GM12878 (cell line): ENCODE measurements at regions not wholly inside any gene's neighbourhood (a gene's known extent, or its start where the extent isn't known, plus 50 kb on each side); places are given as distances from the start of the nearest gene placed in this dataset.

Source experiments
- ATAC-seq: fragments of 200-7000 bp; cut with Tn5 transposase; 3 replicates; pipeline ENCODE4 v1.9.1; 2020; ENCODE audit warnings: mild to moderate bottlenecking, moderate library complexity
- BruUV-seq: library from RNA; stranded (reverse); fragments of 400-500 nt; replicated peaks from 2 replicates; lab custom pipeline; 2021; lab: Mats Ljungman, UMichigan
- CTCF ChIA-PET: fragments of 300-600 bp; sonication (Branson Sonifier 250); formaldehyde crosslinking; extraction: SDS; loops from one replicate; lab custom pipeline; 2021; ENCODE audit warnings: inconsistent platforms; lab: Yijun Ruan, JAX
- POLR2A ChIA-PET: fragments of 350-600 bp; formaldehyde crosslinking; extraction: SDS; loops from one replicate; lab custom pipeline; 2021; ENCODE audit warnings: inconsistent platforms; lab: Charles Lee
- RAD21 ChIA-PET: fragments of 300-600 bp; sonication (Branson Sonifier 250); formaldehyde crosslinking; loops from one replicate; lab custom pipeline; 2023; ENCODE audit warnings: antibody characterized with exemption; ENCODE audit not compliant: unreplicated experiment; lab: Charles Lee
- SMC1A ChIA-PET: fragments of 300-600 bp; sonication (Branson Sonifier 250); formaldehyde crosslinking; loops from one replicate; lab custom pipeline; 2023; ENCODE audit not compliant: unreplicated experiment, uncharacterized antibody; lab: Charles Lee
- DNase-seq: peaks from one replicate; pipeline ENCODE4 v3.0.0-alpha.2; 2011; ENCODE audit warnings: low read depth, low spot score
- FAIRE-seq: peaks from 3 replicates; lab custom pipeline; 2011; peaks lifted over from hg19 to GRCh38; lab: Jason Lieb, UNC
- H2AFZ ChIP-seq: 2 replicates; pipeline ENCODE4 v1.6.0; 2011; ENCODE audit warnings: low read depth, low read length, control low read depth; ENCODE audit not compliant: control insufficient read depth
- H3K27ac ChIP-seq: 2 replicates; pipeline ENCODE4 v1.5.1; 2011; ENCODE audit warnings: control low read depth; ENCODE audit not compliant: control insufficient read depth, insufficient read depth
- H3K27me3 ChIP-seq, 2 experiments: replicated peaks in 1 of 2; 2 replicates each; pipeline versions ENCODE4 v1.6.0 to v1.6.1; 2011; ENCODE audit warnings: low read length in 1 of 2; ENCODE audit not compliant: control insufficient read depth in 2 of 2, insufficient read depth in 2 of 2
- H3K36me3 ChIP-seq, 2 experiments: 2 replicates each; pipeline ENCODE4 v1.5.1; 2011; ENCODE audit warnings: low read length in 1 of 2; ENCODE audit not compliant: control insufficient read depth in 2 of 2, insufficient read depth in 2 of 2
- H3K4me1 ChIP-seq: 2 replicates; pipeline ENCODE4 v1.6.1; 2011; ENCODE audit warnings: mild to moderate bottlenecking, low read length, moderate library complexity, mixed read lengths; ENCODE audit not compliant: control insufficient read depth, insufficient read depth
- H3K4me2 ChIP-seq: 2 replicates; pipeline ENCODE4 v1.6.0; 2011; ENCODE audit warnings: control low read depth; ENCODE audit not compliant: control insufficient read depth, insufficient read depth
- H3K4me3 ChIP-seq: fragments of 200-600 bp; sonication (generic); 2 replicates; pipeline ENCODE4 v1.5.1; 2016
- H3K79me2 ChIP-seq: 2 replicates; pipeline ENCODE4 v1.6.0; 2011; ENCODE audit warnings: low read length; ENCODE audit not compliant: control insufficient read depth, insufficient read depth
- H3K9ac ChIP-seq: 2 replicates; pipeline ENCODE4 v1.8.0; 2011; ENCODE audit warnings: low read length, control low read depth, mixed read lengths; ENCODE audit not compliant: control insufficient read depth, insufficient read depth
- H3K9me3 ChIP-seq: replicated peaks from 3 replicates; pipeline ENCODE4 v1.5.1; 2011; ENCODE audit warnings: mild to moderate bottlenecking, low read length; ENCODE audit not compliant: control insufficient read depth, insufficient read depth
- H4K20me1 ChIP-seq: 2 replicates; pipeline ENCODE4 v1.6.0; 2011; ENCODE audit not compliant: control insufficient read depth, insufficient read depth
- ATF3 ChIP-seq: IDR thresholded peaks from 2 replicates; pipeline ENCODE4 v1.6.1; 2011; ENCODE audit warnings: low read depth, mild to moderate bottlenecking, low read length, moderate library complexity, borderline replicate concordance; ENCODE audit errors: extremely low read depth
- BCL3 ChIP-seq: IDR thresholded peaks from 2 replicates; pipeline ENCODE4 v1.6.1; 2011; ENCODE audit warnings: borderline replicate concordance, low read depth, mild to moderate bottlenecking, moderate library complexity, low read length; ENCODE audit not compliant: insufficient read depth, poor library complexity, severe bottlenecking
- BMI1 ChIP-seq: fragments of 450-650 bp; IDR thresholded peaks from 2 replicates; pipeline ENCODE4 v1.6.1; 2016; ENCODE audit warnings: mild to moderate bottlenecking, moderate library complexity, borderline replicate concordance
- EED ChIP-seq: sonication (generic); IDR thresholded peaks from 2 replicates; pipeline ENCODE4 v1.6.1; 2016; ENCODE audit warnings: antibody characterized with exemption, low read depth
- ESRRA ChIP-seq: IDR thresholded peaks from 2 replicates; pipeline ENCODE4 v1.6.1; 2012; ENCODE audit warnings: mild to moderate bottlenecking, low read length, improper control_type of control experiment
- FOXK2 ChIP-seq: fragments of 450-650 bp; IDR thresholded peaks from 2 replicates; pipeline ENCODE4 v1.6.1; 2017; ENCODE audit warnings: mild to moderate bottlenecking, moderate library complexity
- HDGF ChIP-seq: fragments of 450-650 bp; IDR thresholded peaks from 2 replicates; pipeline ENCODE4 v1.6.1; 2016; ENCODE audit warnings: antibody characterized with exemption
- POU2F2 ChIP-seq: IDR thresholded peaks from 3 replicates; pipeline ENCODE4 v1.6.1; 2011; ENCODE audit warnings: low read depth, mild to moderate bottlenecking, low read length, borderline replicate concordance
- TARDBP ChIP-seq: IDR thresholded peaks from 2 replicates; pipeline ENCODE4 v1.6.1; 2016; ENCODE audit warnings: borderline replicate concordance
- YBX1 ChIP-seq: fragments of 450-650 bp; IDR thresholded peaks from 2 replicates; pipeline ENCODE4 v1.6.1; 2016; ENCODE audit warnings: antibody characterized with exemption
- WGBS: methylation state at CpG from one replicate; pipeline ENCODE4 v1.1.6; 2016; ENCODE audit warnings: low lambda C conversion rate; ENCODE audit not compliant: insufficient replicate concordance, insufficient coverage; ENCODE audit errors: missing lambda C conversion rate; 5-methylcytosine and 5-hydroxymethylcytosine counted together
- in situ Hi-C: fragments of 300-500 bp; cut with MboI; formaldehyde crosslinking; loops from 9 replicates; pipeline ENCODE4 v1.14.3; 2018; ENCODE audit warnings: mixed read lengths
- intact Hi-C: fragments of 100-400 bp; cut with micrococcal nuclease; formaldehyde crosslinking; loops from one replicate; pipeline ENCODE4 v1.14.2; 2022; ENCODE audit not compliant: unreplicated experiment

GRCh38 chr1:13945856-13946255 lies 245.9 kb downstream of the PRDM2 start:
- Histone ChIP-seq H3K27me3 (no peaks in the 10 kb centered on the region), H2AFZ (no peak overlapping the region), H3K4me1 (no peaks in the 10 kb centered on the region), H3K79me2 (no peaks in the 10 kb centered on the region), H3K4me3 (no peak overlapping the region), H3K9ac (no peak overlapping the region), H3K27ac (no peak overlapping the region), H3K4me2 (no peak overlapping the region), H3K36me3 (no peaks in the 10 kb centered on the region), H3K9me3 (peaks cover 2% of the 10 kb centered on the region), H4K20me1 (no peaks in the 10 kb centered on the region)
- 17% methylated on average over 2 of the region's 2 CpGs for WGBS
- ChIA-PET SMC1A (interaction anchor here (0.5 kb wide), 1 partner anchor 76 kb away, joined by 5 read pairs; no protein-coding TSS in a partner anchor), RAD21 (no interaction called here), CTCF (no interaction called here), POLR2A (no interaction called here)
- TF ChIP-seq ESRRA (no peak), FOXK2 (no peak), BMI1 (no peak), BCL3 (no peak), TARDBP (no peak), YBX1 (no peak)
- FAIRE-seq (no peak), DNase-seq (no peak), ATAC-seq (no peak)
- no TSS peak for BruUV-seq
- intact Hi-C loops (no loop called here), in situ Hi-C loops (no loop called here)

GRCh38 chr1:13947658-13948057 lies 247.7 kb downstream of the PRDM2 start:
- H3K4me3 ChIP-seq: no peak overlapping the region
- FAIRE-seq: no peak
- TF ChIP-seq POU2F2 (no peak), ATF3 (no peak), FOXK2 (no peak), EED (no peak), HDGF (no peak)
- TF ChIP-seq, all 136 proteins: peak for 0
- in situ Hi-C loops (no loop called here), intact Hi-C loops (no loop called here)
- Histone ChIP-seq H3K36me3 (no peaks in the 10 kb centered on the region), H3K79me2 (no peaks in the 10 kb centered on the region), H3K4me2 (no peak overlapping the region), H4K20me1 (no peaks in the 10 kb centered on the region), H3K27me3 (no peaks in the 10 kb centered on the region), H2AFZ (no peak overlapping the region), H3K9ac (no peak overlapping the region), H3K4me1 (no peaks in the 10 kb centered on the region), H3K27ac (no peak overlapping the region), H3K9me3 (no peaks in the 10 kb centered on the region; the same call in 1 of the 3 replicates)
- POLR2A ChIA-PET: no interaction called here
- CTCF ChIA-PET: no interaction called here
- 42% methylated on average over 7 of the region's 7 CpGs for WGBS
- RAD21 ChIA-PET: no interaction called here
- ATAC-seq: no peak
- no peak for DNase-seq
- SMC1A ChIA-PET: no interaction called here
- no TSS peak for BruUV-seq
